Umbilical cord (tissue), 1 donor: ENCODE measurements at regions not wholly inside any gene's neighbourhood (a gene's known extent, or its start where the extent isn't known, plus 50 kb on each side); places are given as distances from the start of the nearest gene placed in this dataset.

Experiments
- DNase-seq: peaks from one replicate; pipeline ENCODE4 v3.0.0-alpha.2; 2015; ENCODE audit warnings: low spot score

- no peak for DNase-seq
Measured at GRCh38 chr2:151033271-151034248, 228.1 kb downstream of the RBM43 start.

- peak; percentile 62 for DNase-seq
Measured at GRCh38 chr2:151032741-151033191, 228.9 kb downstream of the RBM43 start.

- no peak for DNase-seq
Measured at GRCh38 chr2:151030663-151031230, 230.9 kb downstream of the RBM43 start.

GRCh38 chr2:151029406-151030157 is 232.1 kb downstream of the RBM43 start:
- DNase-seq, result peak; percentile 65

- no peak for DNase-seq
Measured at GRCh38 chr2:151028691-151029176, 232.9 kb downstream of the RBM43 start.

GRCh38 chr2:151027151-151027550 is 234.5 kb downstream of the RBM43 start:
- DNase-seq, result peak; percentile 51

GRCh38 chr2:151025816-151026215 is 235.8 kb downstream of the RBM43 start:
- no peak for DNase-seq

GRCh38 chr2:151024696-151025251 is 236.9 kb downstream of the RBM43 start:
- peak; percentile 22 for DNase-seq

GRCh38 chr2:151021747-151022452 is 239.8 kb downstream of the RBM43 start:
- DNase-seq, result peak; percentile 87

GRCh38 chr2:151020411-151020810 is 241.3 kb downstream of the RBM43 start:
- DNase-seq, result no peak

- DNase-seq, result no peak
Measured at GRCh38 chr2:151009437-151010175, 252.1 kb downstream of the RBM43 start.

GRCh38 chr2:151007365-151007764 is 254.3 kb downstream of the RBM43 start:
- no peak for DNase-seq

- no peak for DNase-seq
Measured at GRCh38 chr2:151002959-151003600, 258.6 kb downstream of the RBM43 start.

GRCh38 chr2:150997702-150998440 is 263.8 kb downstream of the RBM43 start:
- DNase-seq, result no peak

GRCh38 chr2:150997066-150997465 is 264.6 kb downstream of the RBM43 start:
- no peak for DNase-seq

- no peak for DNase-seq
Measured at GRCh38 chr2:150994076-150994475, 267.6 kb downstream of the RBM43 start.

GRCh38 chr2:150989969-150990368 is 271.7 kb downstream of the RBM43 start:
- DNase-seq, result no peak

- no peak for DNase-seq
Measured at GRCh38 chr2:150985741-150986140, 275.9 kb downstream of the RBM43 start.

- no peak for DNase-seq
Measured at GRCh38 chr2:150983314-150983897, 278.3 kb downstream of the RBM43 start.
